ENCODE measurements at regions not wholly inside any gene's neighbourhood (a gene's known extent, or its start where the extent isn't known, plus 50 kb on each side); places are given as distances from the start of the nearest gene placed in this dataset.

DNA sequence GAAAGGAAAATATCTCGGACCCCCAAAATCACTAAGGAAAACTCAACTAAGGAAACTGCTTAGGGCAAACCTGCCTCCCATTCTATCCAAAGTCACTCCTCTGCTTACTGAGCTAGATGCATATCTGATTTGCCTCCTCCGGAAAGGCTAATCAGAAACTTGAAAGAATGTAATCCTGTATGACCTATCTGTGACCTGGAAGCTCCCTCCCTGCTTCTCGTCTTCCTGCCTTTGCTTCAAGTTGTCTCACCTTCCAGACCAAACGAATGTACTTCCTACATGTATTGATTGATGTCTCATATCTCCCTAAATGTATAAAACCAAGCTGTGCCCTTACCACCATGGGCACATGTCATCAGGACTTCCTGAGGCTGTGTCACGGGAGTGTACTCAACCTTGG is 58.1 kb upstream of the SEC61G start:
- no peak for TF ChIP-seq POLR2A (IDR thresholded peaks at IDR 0.05)
- TF ChIP-seq, protein P1, sequence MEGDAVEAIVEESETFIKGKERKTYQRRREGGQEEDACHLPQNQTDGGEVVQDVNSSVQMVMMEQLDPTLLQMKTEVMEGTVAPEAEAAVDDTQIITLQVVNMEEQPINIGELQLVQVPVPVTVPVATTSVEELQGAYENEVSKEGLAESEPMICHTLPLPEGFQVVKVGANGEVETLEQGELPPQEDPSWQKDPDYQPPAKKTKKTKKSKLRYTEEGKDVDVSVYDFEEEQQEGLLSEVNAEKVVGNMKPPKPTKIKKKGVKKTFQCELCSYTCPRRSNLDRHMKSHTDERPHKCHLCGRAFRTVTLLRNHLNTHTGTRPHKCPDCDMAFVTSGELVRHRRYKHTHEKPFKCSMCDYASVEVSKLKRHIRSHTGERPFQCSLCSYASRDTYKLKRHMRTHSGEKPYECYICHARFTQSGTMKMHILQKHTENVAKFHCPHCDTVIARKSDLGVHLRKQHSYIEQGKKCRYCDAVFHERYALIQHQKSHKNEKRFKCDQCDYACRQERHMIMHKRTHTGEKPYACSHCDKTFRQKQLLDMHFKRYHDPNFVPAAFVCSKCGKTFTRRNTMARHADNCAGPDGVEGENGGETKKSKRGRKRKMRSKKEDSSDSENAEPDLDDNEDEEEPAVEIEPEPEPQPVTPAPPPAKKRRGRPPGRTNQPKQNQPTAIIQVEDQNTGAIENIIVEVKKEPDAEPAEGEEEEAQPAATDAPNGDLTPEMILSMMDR (IDR thresholded peaks at IDR 0.05) = no peak
- TF ChIP-seq POLR2AphosphoS5 (IDR thresholded peaks at IDR 0.05) = no peak
